ENCODE measurements at regions not wholly inside any gene's neighbourhood (a gene's known extent, or its start where the extent isn't known, plus 50 kb on each side); places are given as distances from the start of the nearest gene placed in this dataset.

- intact Hi-C loops (cut with micrococcal nuclease; ENCODE audit: unreplicated experiment) = no loop called here
- Histone ChIP-seq H3K4me2 (ENCODE audit: control insufficient read depth, insufficient read depth) (no peak overlapping the region), H3K27me3 (replicated peaks in 1 of 2; ENCODE audit: control insufficient read depth in 2 of 2, insufficient read depth in 2 of 2, low read length in 1 of 2) (no peaks in the 10 kb centered on the region), H3K27ac (ENCODE audit: control insufficient read depth, insufficient read depth) (no peak overlapping the region), H4K20me1 (ENCODE audit: control insufficient read depth, insufficient read depth) (no peaks in the 10 kb centered on the region), H3K4me3 (no peak overlapping the region), H2AFZ (ENCODE audit: control insufficient read depth, low read depth, low read length) (no peak overlapping the region), H3K9me3 (replicated peaks; ENCODE audit: control insufficient read depth, insufficient read depth, low read length) (no peaks in the 10 kb centered on the region), H3K4me1 (ENCODE audit: control insufficient read depth, insufficient read depth, low read length) (no peaks in the 10 kb centered on the region), H3K79me2 (ENCODE audit: control insufficient read depth, insufficient read depth, low read length) (no peaks in the 10 kb centered on the region), H3K36me3 (ENCODE audit: control insufficient read depth in 2 of 2, insufficient read depth in 2 of 2, low read length in 1 of 2) (no peaks in the 10 kb centered on the region), H3K9ac (ENCODE audit: control insufficient read depth, insufficient read depth, low read length) (no peak overlapping the region)
- ATAC-seq (no peak), FAIRE-seq (no peak), DNase-seq (ENCODE audit: low read depth, low spot score) (no peak)
- WGBS (ENCODE audit: insufficient coverage, insufficient replicate concordance, low lambda C conversion rate, missing lambda C conversion rate) = 3% methylated on average over 5 of the region's 5 CpGs
- in situ Hi-C loops (cut with MboI) = no loop called here
- BruUV-seq (replicated peaks) = no TSS peak
- ChIA-PET RAD21 (ENCODE audit: unreplicated experiment) (no interaction called here), SMC1A (ENCODE audit: uncharacterized antibody, unreplicated experiment) (no interaction called here), CTCF (no interaction called here), POLR2A (no interaction called here)
- TF ChIP-seq ZBED1 (IDR thresholded peaks at IDR 0.05; ENCODE audit: borderline replicate concordance) (no peak), RB1 (IDR thresholded peaks at IDR 0.05; ENCODE audit: borderline replicate concordance) (no peak), RUNX3 (IDR thresholded peaks at IDR 0.05; ENCODE audit: low read length) (no peak), CBX5 (IDR thresholded peaks at IDR 0.05; ENCODE audit: low read depth) (no peak), IRF5 (IDR thresholded peaks at IDR 0.05; ENCODE audit: borderline replicate concordance) (no peak), HDAC2 (IDR thresholded peaks at IDR 0.05) (no peak), MEF2B (IDR thresholded peaks at IDR 0.05; ENCODE audit: partially characterized antibody, poor library complexity, severe bottlenecking) (no peak), RELB (IDR thresholded peaks at IDR 0.05; ENCODE audit: low read depth) (no peak), SMARCA5 (IDR thresholded peaks at IDR 0.05) (no peak), HSF1 (IDR thresholded peaks at IDR 0.05; ENCODE audit: low read depth, low read length) (no peak), BHLHE40 (IDR thresholded peaks at IDR 0.05; ENCODE audit: borderline replicate concordance in 1 of 2, low read depth in 2 of 2, low read length in 1 of 2) (no peak), POLR2AphosphoS2 (IDR thresholded peaks at IDR 0.05; ENCODE audit: low read depth, low read length) (no peak), PKNOX1 (IDR thresholded peaks at IDR 0.05) (no peak), HDGF (IDR thresholded peaks at IDR 0.05) (no peak), SMAD1 (IDR thresholded peaks at IDR 0.05; ENCODE audit: low read depth, partially characterized antibody) (no peak)
Measured at GRCh38 chr18:27500531-27500930, 315.4 kb upstream of the CHST9 start.

All from GM12878 (cell line).